Fibroblast of pulmonary artery (primary cell): ENCODE measurements at regions not wholly inside any gene's neighbourhood (a gene's known extent, or its start where the extent isn't known, plus 50 kb on each side); places are given as distances from the start of the nearest gene placed in this dataset.
A peak's percentile ranks its signal among the peaks of the same experiment; 100 is the strongest.

ENCODE experiments used
- DNase-seq: peaks from one replicate; pipeline ENCODE4 v3.0.0-alpha.2; 2010; ENCODE audit warnings: low read depth
- H3K4me3 ChIP-seq: replicated peaks from 2 replicates; pipeline ENCODE4 v1.5.1; 2011; ENCODE audit warnings: low read depth, mild to moderate bottlenecking, control low read depth, low read length, moderate library complexity
- CTCF ChIP-seq: IDR thresholded peaks from 2 replicates; pipeline ENCODE4 v1.5.1; 2011; ENCODE audit warnings: mild to moderate bottlenecking, control low read depth, low read length, inconsistent platforms; ENCODE audit errors: missing control alignments

DNA sequence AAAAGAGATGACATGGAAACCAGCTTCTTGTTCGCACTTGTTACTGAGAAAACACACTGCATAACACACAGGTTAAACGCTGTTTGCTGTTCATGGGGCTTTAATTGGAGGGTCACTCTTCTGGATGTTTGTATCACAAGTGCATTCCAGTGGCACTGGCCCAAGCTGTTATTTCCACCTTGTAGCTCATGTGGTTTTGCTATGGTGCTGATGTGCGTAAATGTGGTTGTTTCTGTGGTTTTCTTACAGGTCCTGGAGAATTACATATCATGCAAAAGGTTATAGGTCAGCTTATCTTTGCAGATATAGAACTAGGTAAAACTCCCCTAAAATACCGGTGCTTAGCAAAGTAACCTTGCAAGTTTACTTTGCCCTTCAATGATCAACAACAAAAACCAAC lies 89.3 kb upstream of the AHI1 start:
- DNase-seq = peak; percentile 17
- no peak for TF ChIP-seq CTCF
- H3K4me3 ChIP-seq = no peak overlapping the region

GRCh38 chr6:135592276-135592675 lies 94.7 kb upstream of the AHI1 start:
- H3K4me3 ChIP-seq = no peak overlapping the region
- TF ChIP-seq CTCF = no peak
- DNase-seq = no peak

GRCh38 chr6:135594000-135594399 lies 96.5 kb upstream of the AHI1 start:
- no peak for TF ChIP-seq CTCF
- no peak for DNase-seq

DNA sequence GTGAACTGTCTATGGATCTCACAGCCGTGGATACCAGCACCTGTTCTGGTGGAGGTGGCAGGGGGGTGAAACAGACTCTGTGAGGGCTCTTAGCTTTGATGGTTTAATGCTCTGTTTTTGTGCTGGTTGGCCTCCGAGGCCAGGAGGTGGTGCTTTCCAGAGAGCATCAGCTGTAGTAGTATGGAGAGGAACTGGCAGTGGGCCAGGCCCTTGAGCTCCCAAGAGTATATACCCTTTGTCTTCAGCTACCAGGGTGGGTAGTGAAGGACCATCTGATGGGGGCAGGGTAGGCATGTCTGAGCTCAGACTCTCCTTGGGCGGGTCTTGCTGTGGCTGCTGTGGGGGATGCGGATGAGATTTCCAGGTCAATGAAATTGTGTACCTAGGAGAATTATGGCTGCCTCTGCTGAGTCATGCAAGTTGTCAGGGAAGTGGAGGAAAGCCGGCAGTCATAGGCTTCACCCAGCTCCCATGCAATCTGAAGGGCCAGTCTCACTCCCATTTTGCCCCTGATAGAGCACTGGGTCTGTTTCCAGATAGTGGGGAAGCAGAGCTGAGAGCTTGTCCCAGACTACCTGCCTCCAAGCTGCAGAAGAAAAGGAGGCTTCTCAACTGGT lies 102.7 kb upstream of the AHI1 start:
- TF ChIP-seq CTCF = no peak
- H3K4me3 ChIP-seq = no peak overlapping the region
- no peak for DNase-seq

More at GRCh38 chr6:135594000-135594399, 96.5 kb upstream of the AHI1 start:
- no peak overlapping the region for H3K4me3 ChIP-seq

DNA sequence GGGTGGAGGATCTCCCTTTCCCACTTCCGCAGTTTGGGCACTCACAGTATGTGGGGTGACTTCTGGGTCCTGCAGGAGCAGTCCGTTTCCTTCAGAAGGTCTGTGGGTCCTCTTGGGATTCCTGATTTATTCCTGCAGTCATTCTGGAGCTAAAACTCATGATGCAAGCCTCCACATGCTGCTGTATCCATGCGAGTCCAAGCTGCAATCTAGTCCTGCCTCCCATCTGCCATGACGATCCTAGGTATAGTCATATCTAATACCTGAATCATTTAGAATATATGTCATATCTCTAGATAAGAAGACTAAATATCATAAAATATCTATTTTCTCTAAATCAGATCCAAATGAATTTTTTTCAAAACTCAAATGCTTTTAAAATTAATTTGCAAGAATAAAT lies 103.4 kb upstream of the AHI1 start:
- DNase-seq = no peak
- TF ChIP-seq CTCF = no peak
- no peak overlapping the region for H3K4me3 ChIP-seq

GRCh38 chr6:135601857-135602256 lies 104.3 kb upstream of the AHI1 start:
- no peak overlapping the region for H3K4me3 ChIP-seq
- no peak for DNase-seq
- no peak for TF ChIP-seq CTCF

DNA sequence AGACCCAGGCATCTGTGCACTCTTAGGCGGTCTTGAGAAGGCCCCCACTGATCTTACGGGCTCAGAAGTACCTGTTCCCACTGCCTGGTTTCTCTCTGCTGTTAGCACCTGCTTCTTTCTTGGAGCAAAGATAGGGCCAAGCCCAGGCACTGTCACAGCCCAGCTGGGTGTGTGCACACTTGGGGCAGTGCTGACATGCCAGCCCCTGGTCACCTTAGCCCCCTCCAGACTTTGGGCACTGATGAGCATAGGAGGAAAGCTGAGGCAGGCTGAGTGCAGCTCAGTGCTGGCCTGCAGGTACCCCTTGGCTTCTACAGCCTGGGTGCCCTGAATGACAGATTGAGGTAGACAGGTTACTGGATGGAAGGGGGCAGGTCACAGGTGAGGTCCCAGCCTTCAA lies 105.7 kb upstream of the AHI1 start:
- no peak for TF ChIP-seq CTCF
- no peak for DNase-seq
- H3K4me3 ChIP-seq = no peak overlapping the region
